ENCODE measurements at regions not wholly inside any gene's neighbourhood (a gene's known extent, or its start where the extent isn't known, plus 50 kb on each side); places are given as distances from the start of the nearest gene placed in this dataset.

GRCh38 chr12:84604551-84604950 lies 308.0 kb downstream of the SLC6A15 start:
- Histone ChIP-seq H3K56ac (ENCODE audit: extremely low read depth, insufficient read depth, low read length) (no peak overlapping the region), H4K8ac (ENCODE audit: low read depth in 2 of 2, low read length in 2 of 2) (no peak overlapping the region), H3K14ac (replicated peaks; ENCODE audit: low read depth, low read length) (no peak overlapping the region), H3K27ac (ENCODE audit: insufficient read depth, low read length) (no peak overlapping the region), H3K4me2 (ENCODE audit: low read depth, low read length) (no peak overlapping the region), H2AFZ (replicated peaks; ENCODE audit: low read length, poor library complexity) (no peak overlapping the region), H3K23ac (ENCODE audit: low read depth, low read length) (no peak overlapping the region), H2AK9ac (replicated peaks; ENCODE audit: low read depth, low read length, poor library complexity) (no peak overlapping the region), H3K36me3 (ENCODE audit: control insufficient read depth, insufficient read depth, low read length) (no peaks in the 10 kb centered on the region), H3K9me3 (ENCODE audit: control insufficient read depth, insufficient read depth, low read length) (no peaks in the 10 kb centered on the region), H4K20me1 (ENCODE audit: insufficient read depth, low read length) (no peaks in the 10 kb centered on the region), H3K27me3 (ENCODE audit: control insufficient read depth, insufficient read depth, low read length) (no peaks in the 10 kb centered on the region), H2AK5ac (ENCODE audit: low read depth, low read length) (no peak overlapping the region), H3K4ac (ENCODE audit: low read depth, low read length) (no peak overlapping the region), H2BK15ac (ENCODE audit: low read depth, low read length) (no peak overlapping the region), H4K5ac (ENCODE audit: low read depth, low read length) (no peak overlapping the region), H3K79me1 (ENCODE audit: low read depth in 1 of 2, low read length in 2 of 2) (no peaks in the 10 kb centered on the region), H3K18ac (ENCODE audit: low read depth, low read length) (no peak overlapping the region), H2BK5ac (ENCODE audit: low read depth, low read length, poor library complexity, severe bottlenecking) (no peak overlapping the region), H2BK20ac (ENCODE audit: low read depth, low read length) (no peak overlapping the region), H2BK120ac (ENCODE audit: low read depth, low read length) (no peak overlapping the region), H3K9me1 (ENCODE audit: insufficient read depth, low read length) (no peaks in the 10 kb centered on the region), H4K91ac (ENCODE audit: insufficient read depth, low read depth, low read length) (no peak overlapping the region), H3K4me3 (ENCODE audit: insufficient read depth, low read depth, low read length) (no peak overlapping the region), H3K9ac (ENCODE audit: low read depth, low read length) (no peak overlapping the region), H3K4me1 (ENCODE audit: control insufficient read depth, insufficient read depth, low read length) (no peaks in the 10 kb centered on the region)
- in situ Hi-C loops (cut with MboI; ENCODE audit: low sequenced_read_pairs) (no loop called here), dilution Hi-C loops (cut with HindIII; ENCODE audit: low sequenced_read_pairs, unreplicated experiment) (no loop called here), intact Hi-C loops (cut with micrococcal nuclease) (no loop called here)
- TF ChIP-seq NFE2L2 (IDR thresholded peaks at IDR 0.05; ENCODE audit: low read depth, low read length) (no peak), CEBPB (IDR thresholded peaks at IDR 0.05; ENCODE audit: low read depth, low read length) (no peak), RFX5 (IDR thresholded peaks at IDR 0.05; ENCODE audit: low read depth, low read length) (no peak), POLR2A (IDR thresholded peaks at IDR 0.05; ENCODE audit: low read depth, low read length) (no peak), SMC3 (IDR thresholded peaks at IDR 0.05; ENCODE audit: low read depth, low read length) (no peak), FOS (IDR thresholded peaks at IDR 0.05; ENCODE audit: low read depth, low read length) (no peak), MAZ (IDR thresholded peaks at IDR 0.05; ENCODE audit: borderline replicate concordance, low read depth, low read length) (no peak), BHLHE40 (IDR thresholded peaks at IDR 0.05; ENCODE audit: low read depth, low read length) (no peak), RAD21 (IDR thresholded peaks at IDR 0.05; ENCODE audit: low read length) (no peak), RCOR1 (IDR thresholded peaks at IDR 0.05; ENCODE audit: insufficient replicate concordance, low read length) (no peak), MXI1 (IDR thresholded peaks at IDR 0.05; ENCODE audit: borderline replicate concordance, low read depth, low read length) (no peak), ELK1 (IDR thresholded peaks at IDR 0.05; ENCODE audit: borderline replicate concordance, low read depth, low read length) (no peak)
- TF ChIP-seq, protein P1, sequence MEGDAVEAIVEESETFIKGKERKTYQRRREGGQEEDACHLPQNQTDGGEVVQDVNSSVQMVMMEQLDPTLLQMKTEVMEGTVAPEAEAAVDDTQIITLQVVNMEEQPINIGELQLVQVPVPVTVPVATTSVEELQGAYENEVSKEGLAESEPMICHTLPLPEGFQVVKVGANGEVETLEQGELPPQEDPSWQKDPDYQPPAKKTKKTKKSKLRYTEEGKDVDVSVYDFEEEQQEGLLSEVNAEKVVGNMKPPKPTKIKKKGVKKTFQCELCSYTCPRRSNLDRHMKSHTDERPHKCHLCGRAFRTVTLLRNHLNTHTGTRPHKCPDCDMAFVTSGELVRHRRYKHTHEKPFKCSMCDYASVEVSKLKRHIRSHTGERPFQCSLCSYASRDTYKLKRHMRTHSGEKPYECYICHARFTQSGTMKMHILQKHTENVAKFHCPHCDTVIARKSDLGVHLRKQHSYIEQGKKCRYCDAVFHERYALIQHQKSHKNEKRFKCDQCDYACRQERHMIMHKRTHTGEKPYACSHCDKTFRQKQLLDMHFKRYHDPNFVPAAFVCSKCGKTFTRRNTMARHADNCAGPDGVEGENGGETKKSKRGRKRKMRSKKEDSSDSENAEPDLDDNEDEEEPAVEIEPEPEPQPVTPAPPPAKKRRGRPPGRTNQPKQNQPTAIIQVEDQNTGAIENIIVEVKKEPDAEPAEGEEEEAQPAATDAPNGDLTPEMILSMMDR (conservative IDR thresholded peaks at IDR 0.05; ENCODE audit: low read depth, low read length), result no peak
- TF ChIP-seq, protein P2, sequence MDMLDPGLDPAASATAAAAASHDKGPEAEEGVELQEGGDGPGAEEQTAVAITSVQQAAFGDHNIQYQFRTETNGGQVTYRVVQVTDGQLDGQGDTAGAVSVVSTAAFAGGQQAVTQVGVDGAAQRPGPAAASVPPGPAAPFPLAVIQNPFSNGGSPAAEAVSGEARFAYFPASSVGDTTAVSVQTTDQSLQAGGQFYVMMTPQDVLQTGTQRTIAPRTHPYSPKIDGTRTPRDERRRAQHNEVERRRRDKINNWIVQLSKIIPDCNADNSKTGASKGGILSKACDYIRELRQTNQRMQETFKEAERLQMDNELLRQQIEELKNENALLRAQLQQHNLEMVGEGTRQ (IDR thresholded peaks at IDR 0.05; ENCODE audit: low read depth, low read length), result no peak
- no TSS peak for BruUV-seq (replicated peaks)
- ATAC-seq (ENCODE audit: low read depth) (no peak), DNase-seq (no peak)
- POLR2A ChIA-PET (ENCODE audit: unreplicated experiment), result no interaction called here
- CTCF ChIA-PET, result no interaction called here

Measured in IMR-90 (cell line).